Neural progenitor cell (in vitro differentiated cells): ENCODE measurements at regions not wholly inside any gene's neighbourhood (a gene's known extent, or its start where the extent isn't known, plus 50 kb on each side); places are given as distances from the start of the nearest gene placed in this dataset.

Experiments used
- EZH2 ChIP-seq: fragments of 200-600 bp; sonication (generic); IDR thresholded peaks from 2 replicates; pipeline ENCODE4 v1.6.1; 2017; ENCODE audit warnings: antibody characterized with exemption, mild to moderate bottlenecking, moderate library complexity
- TF ChIP-seq, protein P1 (sequence below): fragments of 200-600 bp; sonication (generic); IDR thresholded peaks from 2 replicates; pipeline ENCODE4 v1.5.1; 2017; ENCODE audit warnings: antibody characterized with exemption, mild to moderate bottlenecking

DNA sequence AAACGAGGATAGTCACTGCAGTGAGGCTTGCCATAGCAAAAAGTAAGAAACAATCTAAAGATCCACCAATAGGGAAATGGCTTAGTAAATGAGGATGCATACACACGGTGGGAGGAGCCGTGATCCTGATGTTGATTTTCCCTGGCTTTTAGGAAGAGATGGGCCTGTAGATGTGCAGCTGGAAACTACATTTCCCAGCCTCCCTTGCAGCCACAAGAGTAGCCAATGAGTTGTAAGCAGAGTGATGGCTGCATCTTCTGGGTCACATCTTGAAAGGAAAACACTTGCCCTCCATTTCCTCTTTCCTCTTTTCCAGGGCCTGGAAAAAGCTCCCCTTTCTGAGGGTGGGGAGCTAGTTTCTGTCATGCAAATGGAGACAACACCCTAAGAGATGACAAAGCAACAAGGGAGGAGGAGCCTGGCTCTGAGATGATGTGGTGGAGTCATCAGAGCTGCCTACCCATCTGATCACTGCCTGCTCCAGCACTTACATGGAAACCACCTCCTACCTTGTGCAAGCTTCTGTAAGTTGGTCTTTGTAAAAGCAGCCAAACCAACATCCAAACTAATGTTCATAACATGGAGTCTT is 139.1 kb downstream of the TLE3 start:
- no peak for TF ChIP-seq EZH2
- TF ChIP-seq, protein P1, sequence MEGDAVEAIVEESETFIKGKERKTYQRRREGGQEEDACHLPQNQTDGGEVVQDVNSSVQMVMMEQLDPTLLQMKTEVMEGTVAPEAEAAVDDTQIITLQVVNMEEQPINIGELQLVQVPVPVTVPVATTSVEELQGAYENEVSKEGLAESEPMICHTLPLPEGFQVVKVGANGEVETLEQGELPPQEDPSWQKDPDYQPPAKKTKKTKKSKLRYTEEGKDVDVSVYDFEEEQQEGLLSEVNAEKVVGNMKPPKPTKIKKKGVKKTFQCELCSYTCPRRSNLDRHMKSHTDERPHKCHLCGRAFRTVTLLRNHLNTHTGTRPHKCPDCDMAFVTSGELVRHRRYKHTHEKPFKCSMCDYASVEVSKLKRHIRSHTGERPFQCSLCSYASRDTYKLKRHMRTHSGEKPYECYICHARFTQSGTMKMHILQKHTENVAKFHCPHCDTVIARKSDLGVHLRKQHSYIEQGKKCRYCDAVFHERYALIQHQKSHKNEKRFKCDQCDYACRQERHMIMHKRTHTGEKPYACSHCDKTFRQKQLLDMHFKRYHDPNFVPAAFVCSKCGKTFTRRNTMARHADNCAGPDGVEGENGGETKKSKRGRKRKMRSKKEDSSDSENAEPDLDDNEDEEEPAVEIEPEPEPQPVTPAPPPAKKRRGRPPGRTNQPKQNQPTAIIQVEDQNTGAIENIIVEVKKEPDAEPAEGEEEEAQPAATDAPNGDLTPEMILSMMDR: no peak
